IMR-90 (cell line): ENCODE measurements at regions not wholly inside any gene's neighbourhood (a gene's known extent, or its start where the extent isn't known, plus 50 kb on each side); places are given as distances from the start of the nearest gene placed in this dataset.

Source experiments
- ATAC-seq: fragments of 200-7000 bp; cut with Tn5 transposase; 2 replicates; pipeline ENCODE4 v1.9.1; 2020; ENCODE audit warnings: low read depth, mild to moderate bottlenecking, moderate library complexity
- BruUV-seq: library from RNA; stranded (reverse); fragments of 400-500 nt; replicated peaks from 2 replicates; lab custom pipeline; 2021; lab: Mats Ljungman, UMichigan
- CTCF ChIA-PET: fragments of 300-600 bp; formaldehyde crosslinking; extraction: SDS; loops from one replicate; lab custom pipeline; 2021; ENCODE audit warnings: antibody characterized with exemption; lab: Yijun Ruan, JAX
- POLR2A ChIA-PET: fragments of 300-600 bp; sonication (Branson Sonifier 250); formaldehyde crosslinking; loops from one replicate; lab custom pipeline; 2022; ENCODE audit warnings: antibody characterized with exemption; ENCODE audit not compliant: unreplicated experiment; lab: Charles Lee
- DNase-seq: peaks from one replicate; pipeline ENCODE4 v3.0.0; 2013
- H2AFZ ChIP-seq: replicated peaks from 2 replicates; pipeline ENCODE3; 2013; ENCODE audit warnings: low read length, mild to moderate bottlenecking; ENCODE audit not compliant: poor library complexity
- H2AK5ac ChIP-seq: 2 replicates; pipeline ENCODE4 v1.6.1; 2013; ENCODE audit warnings: low read depth, low read length, inconsistent platforms
- H2AK9ac ChIP-seq: replicated peaks from 2 replicates; pipeline ENCODE3; 2013; ENCODE audit warnings: mild to moderate bottlenecking, low read depth, low read length, moderate library complexity; ENCODE audit not compliant: poor library complexity
- H2BK120ac ChIP-seq: 2 replicates; pipeline ENCODE4 v1.6.1; 2013; ENCODE audit warnings: low read depth, low read length, inconsistent platforms
- H2BK15ac ChIP-seq: 3 replicates; pipeline ENCODE4 v1.6.1; 2013; ENCODE audit warnings: low read depth, low read length, inconsistent platforms
- H2BK20ac ChIP-seq: 2 replicates; pipeline ENCODE4 v1.6.1; 2013; ENCODE audit warnings: low read depth, mild to moderate bottlenecking, inconsistent platforms, low read length, moderate library complexity
- H2BK5ac ChIP-seq: 2 replicates; pipeline ENCODE4 v1.6.1; 2013; ENCODE audit warnings: mild to moderate bottlenecking, low read depth, low read length, inconsistent platforms; ENCODE audit not compliant: poor library complexity, severe bottlenecking
- H3K14ac ChIP-seq: replicated peaks from 2 replicates; pipeline ENCODE4 v1.6.1; 2013; ENCODE audit warnings: low read depth, low read length, inconsistent platforms
- H3K18ac ChIP-seq: 2 replicates; pipeline ENCODE4 v1.6.1; 2013; ENCODE audit warnings: low read depth, low read length, control low read depth
- H3K23ac ChIP-seq: 2 replicates; pipeline ENCODE4 v1.6.1; 2013; ENCODE audit warnings: low read depth, low read length, inconsistent platforms
- H3K27ac ChIP-seq: 2 replicates; pipeline ENCODE4 v1.5.1; 2013; ENCODE audit warnings: mild to moderate bottlenecking, control low read depth, low read length; ENCODE audit not compliant: insufficient read depth
- H3K27me3 ChIP-seq: 2 replicates; pipeline ENCODE4 v1.6.1; 2013; ENCODE audit warnings: low read length; ENCODE audit not compliant: control insufficient read depth, insufficient read depth
- H3K36me3 ChIP-seq: 2 replicates; pipeline ENCODE4 v1.6.1; 2013; ENCODE audit warnings: low read length, mixed read lengths; ENCODE audit not compliant: control insufficient read depth, insufficient read depth
- H3K4ac ChIP-seq: 2 replicates; pipeline ENCODE4 v1.6.1; 2013; ENCODE audit warnings: low read depth, low read length, inconsistent platforms
- H3K4me1 ChIP-seq: 2 replicates; pipeline ENCODE4 v1.6.1; 2013; ENCODE audit warnings: low read length, mixed read lengths; ENCODE audit not compliant: control insufficient read depth, insufficient read depth
- H3K4me2 ChIP-seq: 2 replicates; pipeline ENCODE4 v1.6.1; 2013; ENCODE audit warnings: low read depth, mild to moderate bottlenecking, control low read depth, low read length, moderate library complexity
- H3K4me3 ChIP-seq: 2 replicates; pipeline ENCODE4 v1.5.1; 2013; ENCODE audit warnings: low read depth, mild to moderate bottlenecking, control low read depth, low read length, moderate library complexity; ENCODE audit not compliant: insufficient read depth
- H3K56ac ChIP-seq: 2 replicates; pipeline ENCODE4 v1.6.1; 2013; ENCODE audit warnings: low read length, inconsistent platforms; ENCODE audit not compliant: insufficient read depth; ENCODE audit errors: extremely low read depth
- H3K79me1 ChIP-seq, 2 experiments: 2 replicates each; pipeline ENCODE4 v1.6.1; 2013; ENCODE audit warnings: low read length in 2 of 2, inconsistent platforms in 1 of 2, low read depth in 1 of 2
- H3K9ac ChIP-seq: 2 replicates; pipeline ENCODE4 v1.6.1; 2013; ENCODE audit warnings: low read depth, low read length, control low read depth
- H3K9me1 ChIP-seq: 2 replicates; pipeline ENCODE4 v1.6.1; 2013; ENCODE audit warnings: low read length, inconsistent platforms; ENCODE audit not compliant: insufficient read depth
- H3K9me3 ChIP-seq: 2 replicates; pipeline ENCODE4 v1.6.1; 2013; ENCODE audit warnings: low read length; ENCODE audit not compliant: control insufficient read depth, insufficient read depth
- H4K20me1 ChIP-seq: 2 replicates; pipeline ENCODE4 v1.6.1; 2013; ENCODE audit warnings: low read length, inconsistent platforms; ENCODE audit not compliant: insufficient read depth
- H4K5ac ChIP-seq: 2 replicates; pipeline ENCODE4 v1.6.1; 2013; ENCODE audit warnings: mild to moderate bottlenecking, low read depth, low read length, control low read depth
- H4K8ac ChIP-seq, 2 experiments: 2 replicates each; pipeline ENCODE4 v1.6.1; 2013; ENCODE audit warnings: low read depth in 2 of 2, low read length in 2 of 2, control low read depth in 1 of 2, inconsistent platforms in 1 of 2
- H4K91ac ChIP-seq: 2 replicates; pipeline ENCODE4 v1.6.1; 2013; ENCODE audit warnings: low read depth, low read length, inconsistent platforms; ENCODE audit not compliant: insufficient read depth
- CEBPB ChIP-seq: IDR thresholded peaks from 2 replicates; pipeline ENCODE4 v1.6.1; 2012; ENCODE audit warnings: low read depth, low read length, improper control_type of control experiment
- POLR2A ChIP-seq: IDR thresholded peaks from 2 replicates; pipeline ENCODE4 v1.6.1; 2012; ENCODE audit warnings: mild to moderate bottlenecking, low read depth, low read length
- WGBS, 2 experiments: methylation state at CpG; one replicate each; pipeline versions ENCODE4 v1.1.5 to v1.1.7; 2013; ENCODE audit warnings: missing lambda C conversion rate in 2 of 2; ENCODE audit not compliant: insufficient read length in 1 of 2; ENCODE audit errors: extremely low coverage in 2 of 2; 5-methylcytosine and 5-hydroxymethylcytosine counted together
- dilution Hi-C: fragments of 300-500 bp; cut with HindIII; formaldehyde crosslinking; loops from one replicate; pipeline ENCODE4 v1.14.3; 2018; ENCODE audit warnings: low sequenced_read_pairs; ENCODE audit not compliant: unreplicated experiment
- in situ Hi-C: fragments of 300-500 bp; cut with MboI; formaldehyde crosslinking; loops from 3 replicates; pipeline ENCODE4 v1.14.3; 2019; ENCODE audit warnings: low sequenced_read_pairs, inconsistent platforms, mixed read lengths
- intact Hi-C: fragments of 100-400 bp; cut with micrococcal nuclease; formaldehyde crosslinking; loops from 2 replicates; pipeline ENCODE4 v1.10.0; 2022

DNA sequence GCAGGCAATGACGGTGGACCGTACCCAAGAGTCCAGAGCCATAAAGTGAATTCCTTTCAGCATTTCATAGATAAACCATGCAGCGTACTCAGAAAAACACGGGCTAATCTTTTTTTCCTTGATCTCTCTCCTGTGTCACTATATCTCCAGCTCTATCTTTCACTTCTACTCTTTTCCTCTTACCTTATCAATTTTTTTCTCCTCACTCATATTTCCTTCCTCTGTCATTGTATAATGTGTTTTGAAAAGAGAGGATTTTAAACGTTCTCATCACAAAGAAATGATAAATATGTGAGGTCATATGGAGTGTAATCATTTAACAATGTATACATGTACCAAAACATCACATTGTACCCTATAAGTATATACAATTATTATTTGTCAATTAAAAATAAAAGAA, 176.5 kb downstream of the CPE start:
- no peak for TF ChIP-seq CEBPB
- no peak for TF ChIP-seq POLR2A
- dilution Hi-C loops: no loop called here
- CTCF ChIA-PET: no interaction called here

More for the DNA sequence above, 176.5 kb downstream of the CPE start:
- H2AFZ ChIP-seq: no peak overlapping the region
- H2BK20ac ChIP-seq: no peak overlapping the region
- H2AK5ac ChIP-seq: no peak overlapping the region
- no peak overlapping the region for H3K27ac ChIP-seq
- no peaks in the 10 kb centered on the region for H3K9me1 ChIP-seq
- no TSS peak for BruUV-seq
- H4K20me1 ChIP-seq: no peaks in the 10 kb centered on the region
- H3K4ac ChIP-seq: no peak overlapping the region
- H2BK120ac ChIP-seq: no peak overlapping the region
- POLR2A ChIA-PET: no interaction called here
- no peak overlapping the region for H3K14ac ChIP-seq
- H4K91ac ChIP-seq: no peak overlapping the region
- H3K36me3 ChIP-seq: no peaks in the 10 kb centered on the region
- WGBS, 2 experiments: 50% methylated on average over 2 of the region's 5 CpGs; no CpG with 5 or more reads in 1 of the 2 experiments
- no peak overlapping the region for H3K18ac ChIP-seq
- H3K27me3 ChIP-seq: no peaks in the 10 kb centered on the region
- no peak for ATAC-seq
- no peak for DNase-seq
- no peaks in the 10 kb centered on the region for H3K79me1 ChIP-seq
- no peak overlapping the region for H2BK15ac ChIP-seq
- no peaks in the 10 kb centered on the region for H3K4me1 ChIP-seq
- H3K4me3 ChIP-seq: no peak overlapping the region
- no peak overlapping the region for H3K56ac ChIP-seq
- in situ Hi-C loops: no loop called here
- no peak overlapping the region for H3K23ac ChIP-seq
- no peak overlapping the region for H3K9ac ChIP-seq
- H3K4me2 ChIP-seq: no peak overlapping the region
- H4K5ac ChIP-seq: no peak overlapping the region
- intact Hi-C loops: no loop called here
- H3K9me3 ChIP-seq: no peaks in the 10 kb centered on the region
- no peak overlapping the region for H4K8ac ChIP-seq
- no peak overlapping the region for H2BK5ac ChIP-seq
- H2AK9ac ChIP-seq: no peak overlapping the region
